MM.1S (cell line): ENCODE measurements at regions not wholly inside any gene's neighbourhood (a gene's known extent, or its start where the extent isn't known, plus 50 kb on each side); places are given as distances from the start of the nearest gene placed in this dataset.

Experiments
- CTCF ChIP-seq: fragments of 300-600 bp; sonication (generic); IDR thresholded peaks from 2 replicates; pipeline ENCODE4 v1.5.1; 2016; ENCODE audit warnings: antibody characterized with exemption, low read length, mixed read lengths
- EZH2 ChIP-seq: fragments of 300-600 bp; sonication (generic); optimal IDR thresholded peaks from 2 replicates; pipeline ENCODE3; 2017; ENCODE audit warnings: low read depth, mild to moderate bottlenecking, antibody characterized with exemption, low read length, mixed read lengths

GRCh38 chr14:53692885-53693284 lies 263.7 kb downstream of the BMP4 start:
- TF ChIP-seq CTCF (no peak), EZH2 (no peak)
